Prostate gland (tissue), 2 donors: ENCODE measurements at regions not wholly inside any gene's neighbourhood (a gene's known extent, or its start where the extent isn't known, plus 50 kb on each side); places are given as distances from the start of the nearest gene placed in this dataset.

ENCODE experiments used
- DNase-seq: peaks from one replicate; pipeline ENCODE4 v3.0.0-alpha.2; 2019; ENCODE audit warnings: low spot score
- H3K27ac ChIP-seq, 2 donors: fragments of 200-600 bp; sonication (generic); 2 replicates each; pipeline ENCODE4 v1.5.1; 2017 to 2019
- H3K27me3 ChIP-seq: fragments of 200-600 bp; sonication (generic); replicated peaks from 2 replicates; pipeline ENCODE4 v1.5.1; 2019; ENCODE audit not compliant: insufficient read depth
- H3K36me3 ChIP-seq, 2 donors: fragments of 200-600 bp; sonication (generic); 1 replicate in 1 of 2; 2 replicates in 1 of 2; pipeline versions ENCODE4 v1.5.1 to v1.8.1; 2017 to 2019
- H3K4me1 ChIP-seq: fragments of 200-600 bp; sonication (generic); replicated peaks from 2 replicates; pipeline ENCODE4 v1.5.1; 2019
- H3K4me3 ChIP-seq, 2 donors: fragments of 200-600 bp; sonication (generic); 2 replicates each; pipeline ENCODE4 v1.5.1; 2017 to 2019
- H3K9me3 ChIP-seq: fragments of 200-600 bp; sonication (generic); 2 replicates; pipeline ENCODE4 v1.5.1; 2017
- CTCF ChIP-seq, 4 experiments: fragments of 200-600 bp in 2 of 4; fragments of 450-650 bp in 2 of 4; sonication (generic) in 2 of 4; IDR thresholded peaks; 1 replicate in 3 of 4; 2 replicates in 1 of 4; pipeline ENCODE4 v1.5.1; 2016 to 2019; ENCODE audit warnings: antibody characterized with exemption in 4 of 4, mild to moderate bottlenecking in 2 of 4, moderate library complexity in 2 of 4
- POLR2A ChIP-seq: fragments of 450-650 bp; IDR thresholded peaks from one replicate; pipeline ENCODE4 v1.6.1; 2016; ENCODE audit warnings: antibody characterized with exemption, mild to moderate bottlenecking
- POLR2AphosphoS5 ChIP-seq: sonication (generic); formaldehyde crosslinking; IDR thresholded peaks from one replicate; pipeline ENCODE4 v1.6.1; 2017; ENCODE audit warnings: antibody characterized with exemption
- WGBS: methylation state at CpG from one replicate; pipeline ENCODE4 v1.1.5; 2018; 5-methylcytosine and 5-hydroxymethylcytosine counted together
- intact Hi-C: fragments of 100-400 bp; cut with DNase I; formaldehyde crosslinking; loops from one replicate; pipeline ENCODE4 v1.14.2; 2022

DNA sequence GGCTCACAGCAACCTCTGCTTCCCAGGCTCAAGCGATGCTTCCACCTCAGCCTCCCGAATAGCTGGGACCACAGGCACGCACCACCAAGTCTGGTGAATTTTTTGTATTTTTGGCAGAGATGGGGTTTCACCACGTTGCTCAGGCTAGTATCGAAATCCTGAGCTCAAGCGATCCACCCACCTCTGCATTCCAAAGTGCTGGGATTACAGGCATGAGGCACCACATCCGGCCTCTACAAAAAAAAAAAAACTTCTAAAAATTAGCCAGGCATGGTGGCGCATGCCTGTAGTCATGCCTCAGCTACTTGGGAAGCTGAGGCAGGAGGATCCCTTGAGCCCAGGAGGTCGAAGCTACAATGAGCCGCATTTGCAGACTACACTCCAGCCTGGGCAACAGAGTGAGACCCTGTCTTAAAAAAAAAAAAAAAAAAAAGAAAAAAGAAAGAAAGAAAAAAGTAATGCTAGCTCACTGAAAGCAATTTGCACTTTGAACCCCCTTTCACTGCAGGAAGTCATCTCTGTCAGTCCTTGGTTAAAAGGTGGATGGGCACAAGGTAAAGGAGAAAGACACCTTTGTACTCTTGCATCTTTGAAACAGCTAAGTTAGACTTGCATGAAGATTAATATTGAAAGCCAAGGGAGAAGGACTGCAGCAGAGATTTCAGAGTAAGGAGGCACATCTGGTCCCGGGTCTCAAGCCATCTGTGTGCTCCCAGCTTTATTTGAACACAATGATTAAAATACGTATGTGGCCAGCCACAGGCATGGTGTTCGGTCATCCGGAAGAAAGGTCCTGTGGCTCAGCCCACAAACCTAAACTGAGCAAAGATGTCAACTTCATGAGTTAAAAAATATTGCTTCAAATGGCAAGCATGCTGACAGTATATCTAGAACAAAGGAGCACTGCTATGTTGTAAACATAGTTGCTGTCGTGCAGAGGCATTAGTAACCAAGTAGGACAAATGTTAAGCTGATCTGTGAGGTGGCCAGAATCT lies 103.8 kb upstream of the HMGA2 start:
- Histone ChIP-seq H3K27me3 (no peaks in the 10 kb centered on the region), H3K36me3 (no peaks in the 10 kb centered on the region), H3K27ac (no peak overlapping the region), H3K4me3 (no peak overlapping the region), H3K4me1 (no peaks in the 10 kb centered on the region), H3K9me3 (no peaks in the 10 kb centered on the region)
- TF ChIP-seq CTCF (IDR thresholded peaks at IDR 0.05) (no peak), POLR2AphosphoS5 (no peak), POLR2A (no peak)
- intact Hi-C loops = no loop called here
- 81% methylated on average over 15 of the region's 15 CpGs for WGBS
- no peak for DNase-seq

GRCh38 chr12:65721541-65722190 lies 102.6 kb upstream of the HMGA2 start:
- no peaks in the 10 kb centered on the region for H3K9me3 ChIP-seq
- no peak overlapping the region for H3K4me3 ChIP-seq
- WGBS = 78% methylated on average over 3 of the region's 3 CpGs
- no peak for TF ChIP-seq POLR2AphosphoS5
- TF ChIP-seq CTCF (IDR thresholded peaks at IDR 0.05) = no peak
- no peak for TF ChIP-seq POLR2A
- no peak overlapping the region for H3K27ac ChIP-seq
- H3K4me1 ChIP-seq = no peaks in the 10 kb centered on the region
- H3K36me3 ChIP-seq = no peaks in the 10 kb centered on the region
- no peak for DNase-seq
- no peaks in the 10 kb centered on the region for H3K27me3 ChIP-seq
- intact Hi-C loops = no loop called here

GRCh38 chr12:65725376-65725775 lies 98.9 kb upstream of the HMGA2 start:
- no peaks in the 10 kb centered on the region for H3K4me1 ChIP-seq
- H3K36me3 ChIP-seq = no peaks in the 10 kb centered on the region
- no peak for DNase-seq
- WGBS = 94% methylated on average over 2 of the region's 2 CpGs
- intact Hi-C loops = no loop called here
- H3K9me3 ChIP-seq = no peaks in the 10 kb centered on the region
- H3K27ac ChIP-seq = no peak overlapping the region
- H3K4me3 ChIP-seq = no peak overlapping the region
- no peak for TF ChIP-seq CTCF (IDR thresholded peaks at IDR 0.05)
- TF ChIP-seq POLR2A = no peak
- TF ChIP-seq POLR2AphosphoS5 = no peak
- H3K27me3 ChIP-seq = peaks cover 12% of the 10 kb centered on the region

GRCh38 chr12:65728455-65728847 lies 95.8 kb upstream of the HMGA2 start:
- no peaks in the 10 kb centered on the region for H3K9me3 ChIP-seq
- TF ChIP-seq POLR2A (no peak), CTCF (IDR thresholded peaks at IDR 0.05) (no peak), POLR2AphosphoS5 (no peak)
- DNase-seq = no peak
- H3K27me3 ChIP-seq = peaks cover 12% of the 10 kb centered on the region
- no peak overlapping the region for H3K27ac ChIP-seq
- no peak overlapping the region for H3K4me3 ChIP-seq
- no peaks in the 10 kb centered on the region for H3K36me3 ChIP-seq
- no peaks in the 10 kb centered on the region for H3K4me1 ChIP-seq
- intact Hi-C loops = no loop called here
- WGBS = 24% methylated on average over 6 of the region's 6 CpGs
